Caco-2 (cell line): ENCODE measurements at regions not wholly inside any gene's neighbourhood (a gene's known extent, or its start where the extent isn't known, plus 50 kb on each side); places are given as distances from the start of the nearest gene placed in this dataset.

Experiments
- BruUV-seq: library from RNA; stranded (reverse); fragments of 400-500 nt; replicated peaks from 2 replicates; lab custom pipeline; 2021; lab: Mats Ljungman, UMichigan
- CTCF ChIA-PET: fragments of 300-600 bp; sonication (Branson Sonifier 250); formaldehyde crosslinking; loops from one replicate; lab custom pipeline; 2022; ENCODE audit warnings: antibody characterized with exemption; lab: Charles Lee
- POLR2A ChIA-PET: fragments of 300-600 bp; sonication (Branson Sonifier 250); formaldehyde crosslinking; loops from one replicate; lab custom pipeline; 2022; ENCODE audit warnings: antibody characterized with exemption; lab: Charles Lee
- DNase-seq, 2 experiments: peaks; one replicate each; pipeline versions ENCODE4 v3.0.0 to v3.0.0-alpha.2; 2020 to 2022
- H3K27me3 ChIP-seq: replicated peaks from 2 replicates; pipeline ENCODE4 v1.6.0; 2011; ENCODE audit warnings: low read length; ENCODE audit not compliant: control insufficient read depth, insufficient read depth
- H3K36me3 ChIP-seq: 2 replicates; pipeline ENCODE4 v1.5.1; 2011; ENCODE audit warnings: low read length; ENCODE audit not compliant: control insufficient read depth, insufficient read depth
- H3K4me1 ChIP-seq: fragments of 250-450 bp; sonication (Bioruptor Pico); 2 replicates; pipeline ENCODE4 v1.5.1; 2020; ENCODE audit warnings: mild to moderate bottlenecking
- H3K4me3 ChIP-seq: 2 replicates; pipeline ENCODE4 v1.5.1; 2011; ENCODE audit warnings: low read depth, mild to moderate bottlenecking, control low read depth, low read length
- H3K9me3 ChIP-seq: fragments of 250-450 bp; sonication (Bioruptor Pico); 2 replicates; pipeline ENCODE4 v1.5.1; 2020; ENCODE audit warnings: mild to moderate bottlenecking, moderate library complexity
- H3K27ac Mint-ChIP-seq: one replicate; pipeline ENCODE4 v1.8.0; 2022; ENCODE audit warnings: mixed read lengths; ENCODE audit not compliant: unreplicated experiment
- H3K27me3 Mint-ChIP-seq: one replicate; pipeline ENCODE4 v1.8.0; 2022; ENCODE audit warnings: mixed read lengths; ENCODE audit not compliant: insufficient read depth, unreplicated experiment
- H3K36me3 Mint-ChIP-seq: one replicate; pipeline ENCODE4 v1.8.0; 2022; ENCODE audit warnings: mild to moderate bottlenecking, mixed read lengths; ENCODE audit not compliant: insufficient read depth, unreplicated experiment
- H3K4me1 Mint-ChIP-seq: one replicate; pipeline ENCODE4 v1.8.0; 2022; ENCODE audit warnings: low read depth, mixed read lengths; ENCODE audit not compliant: unreplicated experiment
- H3K4me3 Mint-ChIP-seq: one replicate; pipeline ENCODE4 v1.8.0; 2022; ENCODE audit warnings: mild to moderate bottlenecking, moderate library complexity, mixed read lengths; ENCODE audit not compliant: unreplicated experiment
- H3K9me3 Mint-ChIP-seq: one replicate; pipeline ENCODE4 v1.8.0; 2022; ENCODE audit warnings: mixed read lengths; ENCODE audit not compliant: unreplicated experiment
- intact Hi-C: fragments of 100-400 bp; cut with micrococcal nuclease; formaldehyde crosslinking; loops from one replicate; pipeline ENCODE4 v1.10.0; 2022; ENCODE audit not compliant: unreplicated experiment
- TF ChIP-seq, protein P1 (sequence below), 2 experiments: fragments of 200-600 bp in 1 of 2; IDR thresholded peaks; 1 replicate in 1 of 2; 2 replicates in 1 of 2; pipeline versions ENCODE4 v1.5.1 to v1.8.0; 2011 to 2022; ENCODE audit warnings: antibody characterized with exemption in 1 of 2, control low read depth in 1 of 2, inconsistent platforms in 1 of 2, low read depth in 1 of 2, low read length in 1 of 2, mild to moderate bottlenecking in 1 of 2, moderate library complexity in 1 of 2; ENCODE audit not compliant: insufficient read depth in 1 of 2, severe bottlenecking in 1 of 2, unreplicated experiment in 1 of 2

DNA sequence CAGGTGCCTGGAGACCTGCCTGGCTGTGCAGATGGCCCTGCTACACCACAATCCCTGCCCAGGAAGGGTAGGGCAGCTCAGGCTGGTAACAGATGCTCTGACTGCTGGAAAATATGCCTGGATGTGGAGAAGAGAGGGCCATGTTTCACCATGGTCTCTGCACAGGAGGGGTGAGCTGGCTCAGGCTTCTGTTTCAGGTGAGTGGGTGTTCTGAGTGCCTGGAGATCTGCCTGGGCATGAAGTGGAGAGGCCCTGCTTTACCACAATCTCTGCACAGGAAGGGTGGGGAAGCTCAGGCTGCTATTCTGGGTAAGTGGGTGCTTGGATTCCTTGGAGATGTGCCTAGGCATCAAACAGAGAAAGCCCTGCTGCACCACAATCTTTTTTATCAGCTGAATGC lies 350.1 kb downstream of the KIF20B start:
- H3K36me3 ChIP-seq: no peaks in the 10 kb centered on the region
- no TSS peak for BruUV-seq
- TF ChIP-seq, protein P1, sequence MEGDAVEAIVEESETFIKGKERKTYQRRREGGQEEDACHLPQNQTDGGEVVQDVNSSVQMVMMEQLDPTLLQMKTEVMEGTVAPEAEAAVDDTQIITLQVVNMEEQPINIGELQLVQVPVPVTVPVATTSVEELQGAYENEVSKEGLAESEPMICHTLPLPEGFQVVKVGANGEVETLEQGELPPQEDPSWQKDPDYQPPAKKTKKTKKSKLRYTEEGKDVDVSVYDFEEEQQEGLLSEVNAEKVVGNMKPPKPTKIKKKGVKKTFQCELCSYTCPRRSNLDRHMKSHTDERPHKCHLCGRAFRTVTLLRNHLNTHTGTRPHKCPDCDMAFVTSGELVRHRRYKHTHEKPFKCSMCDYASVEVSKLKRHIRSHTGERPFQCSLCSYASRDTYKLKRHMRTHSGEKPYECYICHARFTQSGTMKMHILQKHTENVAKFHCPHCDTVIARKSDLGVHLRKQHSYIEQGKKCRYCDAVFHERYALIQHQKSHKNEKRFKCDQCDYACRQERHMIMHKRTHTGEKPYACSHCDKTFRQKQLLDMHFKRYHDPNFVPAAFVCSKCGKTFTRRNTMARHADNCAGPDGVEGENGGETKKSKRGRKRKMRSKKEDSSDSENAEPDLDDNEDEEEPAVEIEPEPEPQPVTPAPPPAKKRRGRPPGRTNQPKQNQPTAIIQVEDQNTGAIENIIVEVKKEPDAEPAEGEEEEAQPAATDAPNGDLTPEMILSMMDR (IDR thresholded peaks at IDR 0.05; ENCODE audit: insufficient read depth in 1 of 2, low read depth in 1 of 2, low read length in 1 of 2, severe bottlenecking in 1 of 2, unreplicated experiment in 1 of 2): no peak
- Mint-ChIP-seq H3K27me3 (peaks cover 9% of the 10 kb centered on the region), H3K4me1 (no peaks in the 10 kb centered on the region), H3K36me3 (no peaks in the 10 kb centered on the region), H3K9me3 (no peaks in the 10 kb centered on the region), H3K27ac (no peak overlapping the region), H3K4me3 (no peak overlapping the region)
- ChIA-PET CTCF (no interaction called here), POLR2A (no interaction called here)
- intact Hi-C loops: no loop called here
- H3K9me3 ChIP-seq: no peaks in the 10 kb centered on the region
- H3K4me3 ChIP-seq: no peak overlapping the region
- no peaks in the 10 kb centered on the region for H3K27me3 ChIP-seq
- no peaks in the 10 kb centered on the region for H3K4me1 ChIP-seq
- DNase-seq: no peak

DNA sequence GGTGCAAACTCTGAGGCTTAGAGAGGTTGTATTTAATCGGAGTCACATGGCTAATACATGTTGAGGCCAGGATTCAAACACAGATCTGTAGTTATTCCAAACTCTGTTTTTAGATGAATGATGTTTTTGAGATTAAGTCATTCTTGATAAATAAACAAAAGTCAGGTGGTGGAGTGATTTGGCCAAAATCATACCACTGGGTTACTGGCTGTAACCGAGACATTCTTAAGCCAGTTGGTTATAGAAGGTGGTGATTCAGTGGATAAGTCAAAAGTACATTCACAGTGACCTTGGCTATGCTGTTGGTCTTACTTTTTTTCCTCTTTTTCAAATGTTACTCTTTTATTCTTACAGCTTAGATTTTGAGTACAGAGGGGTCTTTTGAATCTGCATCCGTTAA lies 361.4 kb downstream of the KIF20B start:
- Histone ChIP-seq H3K9me3 (no peaks in the 10 kb centered on the region), H3K36me3 (no peaks in the 10 kb centered on the region), H3K27me3 (no peaks in the 10 kb centered on the region), H3K4me1 (peaks cover 3% of the 10 kb centered on the region; the same call in 1 of the 2 replicates), H3K4me3 (no peak overlapping the region)
- no peaks in the 10 kb centered on the region for H3K27me3 Mint-ChIP-seq
- no peaks in the 10 kb centered on the region for H3K4me1 Mint-ChIP-seq
- ChIA-PET POLR2A (no interaction called here), CTCF (no interaction called here)
- intact Hi-C loops: no loop called here
- H3K36me3 Mint-ChIP-seq: no peaks in the 10 kb centered on the region
- H3K4me3 Mint-ChIP-seq: no peak overlapping the region
- no peak for DNase-seq
- H3K9me3 Mint-ChIP-seq: no peaks in the 10 kb centered on the region
- TF ChIP-seq, protein P1 (IDR thresholded peaks at IDR 0.05; ENCODE audit: insufficient read depth in 1 of 2, low read depth in 1 of 2, low read length in 1 of 2, severe bottlenecking in 1 of 2, unreplicated experiment in 1 of 2): no peak
- BruUV-seq: no TSS peak
- no peak overlapping the region for H3K27ac Mint-ChIP-seq

DNA sequence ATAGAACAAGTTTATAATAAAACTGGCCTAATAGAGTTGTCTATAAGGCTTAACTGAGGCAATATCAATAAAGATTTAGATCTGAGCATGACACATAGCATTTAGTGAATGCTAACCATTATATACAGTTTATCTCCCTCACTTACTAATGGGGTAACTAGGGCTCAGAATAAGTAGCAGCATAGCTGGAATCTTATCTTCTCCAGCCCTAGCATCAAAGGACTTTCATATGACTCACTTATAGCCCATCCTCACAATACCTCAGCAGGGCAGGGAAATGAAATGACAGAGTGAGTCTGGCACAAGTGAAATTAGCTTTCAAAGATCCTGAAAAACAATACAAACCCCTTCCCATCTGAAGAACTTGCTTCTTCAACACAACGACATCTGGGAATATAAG lies 362.9 kb downstream of the KIF20B start:
- ChIA-PET CTCF (no interaction called here), POLR2A (no interaction called here)
- H3K36me3 ChIP-seq: no peaks in the 10 kb centered on the region
- TF ChIP-seq, protein P1 (IDR thresholded peaks at IDR 0.05; ENCODE audit: insufficient read depth in 1 of 2, low read depth in 1 of 2, low read length in 1 of 2, severe bottlenecking in 1 of 2, unreplicated experiment in 1 of 2): no peak
- no peak for DNase-seq
- H3K4me1 ChIP-seq: peaks cover 3% of the 10 kb centered on the region; the same call in 1 of the 2 replicates
- no peaks in the 10 kb centered on the region for H3K9me3 ChIP-seq
- Mint-ChIP-seq H3K4me3 (no peak overlapping the region), H3K27me3 (peaks cover 7% of the 10 kb centered on the region), H3K27ac (no peak overlapping the region), H3K9me3 (peaks cover 10% of the 10 kb centered on the region), H3K4me1 (no peaks in the 10 kb centered on the region), H3K36me3 (no peaks in the 10 kb centered on the region)
- H3K4me3 ChIP-seq: no peak overlapping the region
- H3K27me3 ChIP-seq: no peaks in the 10 kb centered on the region
- BruUV-seq: no TSS peak
- intact Hi-C loops: no loop called here
